PFSK-1 (cell line): ENCODE measurements at regions not wholly inside any gene's neighbourhood (a gene's known extent, or its start where the extent isn't known, plus 50 kb on each side); places are given as distances from the start of the nearest gene placed in this dataset.

Experiments used
- FOXP2 ChIP-seq: optimal IDR thresholded peaks from 2 replicates; pipeline ENCODE3; 2011; ENCODE audit warnings: borderline replicate concordance, control low read depth, inconsistent platforms; ENCODE audit not compliant: insufficient read depth; ENCODE audit errors: extremely low read length, extremely low read depth
- POLR2AphosphoS5 ChIP-seq: IDR thresholded peaks from 2 replicates; pipeline ENCODE4 v1.6.1; 2012; ENCODE audit warnings: low read depth, mild to moderate bottlenecking, control low read depth, low read length, moderate library complexity
- SIN3A ChIP-seq: IDR thresholded peaks from 2 replicates; pipeline ENCODE4 v1.6.1; 2012; ENCODE audit warnings: mild to moderate bottlenecking, low read length, moderate library complexity, borderline replicate concordance; ENCODE audit not compliant: insufficient read depth
- TAF1 ChIP-seq: IDR thresholded peaks from 2 replicates; pipeline ENCODE4 v1.6.1; 2012; ENCODE audit warnings: low read length, control low read depth, borderline replicate concordance; ENCODE audit not compliant: insufficient read depth
- TF ChIP-seq, protein P1 (sequence below), 2 experiments: IDR thresholded peaks; 2 replicates each; pipeline versions ENCODE4 v1.6.1 to v1.8.0; 2011 to 2012; ENCODE audit warnings: low read depth in 2 of 2, low read length in 2 of 2, control low read depth in 1 of 2, inconsistent platforms in 1 of 2, mild to moderate bottlenecking in 1 of 2, moderate library complexity in 1 of 2; ENCODE audit not compliant: insufficient read depth in 1 of 2

DNA sequence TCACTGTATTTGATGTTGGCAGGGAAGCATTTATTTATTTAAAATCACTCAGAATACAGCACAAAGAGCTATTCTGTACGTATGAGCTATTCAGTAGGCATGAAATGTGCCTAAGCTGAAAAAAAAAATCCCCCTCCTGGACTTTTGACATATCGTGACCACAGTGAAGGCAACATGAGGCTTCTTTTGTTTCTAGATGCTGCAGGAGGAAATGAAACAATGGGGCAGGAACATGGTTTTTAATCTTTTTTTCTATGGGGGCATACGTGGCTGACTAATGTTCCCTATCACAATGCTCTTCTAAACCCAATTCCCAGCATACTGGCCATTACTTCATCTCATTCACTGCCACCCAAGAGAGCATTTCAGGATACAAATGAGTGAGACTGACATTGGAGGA, 191.0 kb upstream of the PMFBP1 start:
- TF ChIP-seq FOXP2, result no peak
- TF ChIP-seq, protein P1, sequence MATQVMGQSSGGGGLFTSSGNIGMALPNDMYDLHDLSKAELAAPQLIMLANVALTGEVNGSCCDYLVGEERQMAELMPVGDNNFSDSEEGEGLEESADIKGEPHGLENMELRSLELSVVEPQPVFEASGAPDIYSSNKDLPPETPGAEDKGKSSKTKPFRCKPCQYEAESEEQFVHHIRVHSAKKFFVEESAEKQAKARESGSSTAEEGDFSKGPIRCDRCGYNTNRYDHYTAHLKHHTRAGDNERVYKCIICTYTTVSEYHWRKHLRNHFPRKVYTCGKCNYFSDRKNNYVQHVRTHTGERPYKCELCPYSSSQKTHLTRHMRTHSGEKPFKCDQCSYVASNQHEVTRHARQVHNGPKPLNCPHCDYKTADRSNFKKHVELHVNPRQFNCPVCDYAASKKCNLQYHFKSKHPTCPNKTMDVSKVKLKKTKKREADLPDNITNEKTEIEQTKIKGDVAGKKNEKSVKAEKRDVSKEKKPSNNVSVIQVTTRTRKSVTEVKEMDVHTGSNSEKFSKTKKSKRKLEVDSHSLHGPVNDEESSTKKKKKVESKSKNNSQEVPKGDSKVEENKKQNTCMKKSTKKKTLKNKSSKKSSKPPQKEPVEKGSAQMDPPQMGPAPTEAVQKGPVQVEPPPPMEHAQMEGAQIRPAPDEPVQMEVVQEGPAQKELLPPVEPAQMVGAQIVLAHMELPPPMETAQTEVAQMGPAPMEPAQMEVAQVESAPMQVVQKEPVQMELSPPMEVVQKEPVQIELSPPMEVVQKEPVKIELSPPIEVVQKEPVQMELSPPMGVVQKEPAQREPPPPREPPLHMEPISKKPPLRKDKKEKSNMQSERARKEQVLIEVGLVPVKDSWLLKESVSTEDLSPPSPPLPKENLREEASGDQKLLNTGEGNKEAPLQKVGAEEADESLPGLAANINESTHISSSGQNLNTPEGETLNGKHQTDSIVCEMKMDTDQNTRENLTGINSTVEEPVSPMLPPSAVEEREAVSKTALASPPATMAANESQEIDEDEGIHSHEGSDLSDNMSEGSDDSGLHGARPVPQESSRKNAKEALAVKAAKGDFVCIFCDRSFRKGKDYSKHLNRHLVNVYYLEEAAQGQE (IDR thresholded peaks at IDR 0.05; ENCODE audit: insufficient read depth in 1 of 2, low read depth in 2 of 2, low read length in 2 of 2), result no peak
- TF ChIP-seq POLR2AphosphoS5, result no peak
- no peak for TF ChIP-seq TAF1
- no peak for TF ChIP-seq SIN3A

- TF ChIP-seq SIN3A (no peak), POLR2AphosphoS5 (no peak), FOXP2 (no peak), TAF1 (no peak)
- TF ChIP-seq, protein P1 (IDR thresholded peaks at IDR 0.05; ENCODE audit: insufficient read depth in 1 of 2, low read depth in 2 of 2, low read length in 2 of 2), result no peak
These were observed 190.5 kb upstream of the PMFBP1 start for GRCh38 chr16:72362476-72362875.

GRCh38 chr16:72357910-72358309, 186.0 kb upstream of the PMFBP1 start:
- TF ChIP-seq POLR2AphosphoS5 (no peak), FOXP2 (no peak), TAF1 (no peak), SIN3A (no peak)
- TF ChIP-seq, protein P1 (IDR thresholded peaks at IDR 0.05; ENCODE audit: insufficient read depth in 1 of 2, low read depth in 2 of 2, low read length in 2 of 2), result no peak

GRCh38 chr16:72355561-72355960, 183.6 kb upstream of the PMFBP1 start:
- TF ChIP-seq TAF1, result no peak
- TF ChIP-seq SIN3A, result no peak
- no peak for TF ChIP-seq POLR2AphosphoS5
- TF ChIP-seq, protein P1 (IDR thresholded peaks at IDR 0.05; ENCODE audit: insufficient read depth in 1 of 2, low read depth in 2 of 2, low read length in 2 of 2), result no peak
- no peak for TF ChIP-seq FOXP2

DNA sequence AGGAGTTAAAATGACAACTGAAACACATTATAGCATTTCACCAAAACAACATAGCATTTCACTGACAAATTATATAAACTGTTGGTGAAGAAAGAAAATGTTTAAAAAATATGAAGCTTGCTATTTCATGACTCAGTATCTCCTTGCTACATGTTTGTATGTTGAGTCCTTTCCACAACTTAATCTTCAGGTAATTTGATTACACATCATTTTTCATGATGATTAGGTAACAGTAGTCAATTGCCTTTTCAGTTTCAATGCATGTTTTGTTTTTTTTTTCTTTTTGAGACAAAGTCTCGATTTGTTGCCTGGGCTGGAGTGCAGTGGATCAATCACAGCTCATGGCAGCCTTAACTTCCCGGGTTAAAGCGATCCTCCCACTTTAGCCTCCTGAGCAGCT, 177.8 kb upstream of the PMFBP1 start:
- no peak for TF ChIP-seq SIN3A
